ENCODE measurements at regions not wholly inside any gene's neighbourhood (a gene's known extent, or its start where the extent isn't known, plus 50 kb on each side); places are given as distances from the start of the nearest gene placed in this dataset.

DNA sequence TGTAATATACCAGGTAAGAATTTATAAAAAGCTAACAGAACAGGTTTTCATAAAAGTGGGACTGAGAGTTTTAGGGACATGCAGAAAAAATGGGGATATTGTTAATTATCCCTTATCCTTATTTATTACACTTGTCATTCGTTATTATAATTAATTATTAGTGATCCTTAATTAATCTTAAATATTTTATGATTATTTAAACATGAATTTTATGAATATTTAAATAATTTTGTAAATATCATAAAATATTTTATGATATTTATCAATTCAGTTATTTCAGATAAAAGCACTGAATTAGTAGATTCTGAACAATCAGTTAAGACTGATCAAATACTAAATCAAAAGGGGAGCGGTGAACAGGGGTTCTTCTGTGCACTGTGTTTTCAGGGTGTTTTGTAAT, 300.1 kb downstream of the PAX1 start:
- TF ChIP-seq, protein P1, sequence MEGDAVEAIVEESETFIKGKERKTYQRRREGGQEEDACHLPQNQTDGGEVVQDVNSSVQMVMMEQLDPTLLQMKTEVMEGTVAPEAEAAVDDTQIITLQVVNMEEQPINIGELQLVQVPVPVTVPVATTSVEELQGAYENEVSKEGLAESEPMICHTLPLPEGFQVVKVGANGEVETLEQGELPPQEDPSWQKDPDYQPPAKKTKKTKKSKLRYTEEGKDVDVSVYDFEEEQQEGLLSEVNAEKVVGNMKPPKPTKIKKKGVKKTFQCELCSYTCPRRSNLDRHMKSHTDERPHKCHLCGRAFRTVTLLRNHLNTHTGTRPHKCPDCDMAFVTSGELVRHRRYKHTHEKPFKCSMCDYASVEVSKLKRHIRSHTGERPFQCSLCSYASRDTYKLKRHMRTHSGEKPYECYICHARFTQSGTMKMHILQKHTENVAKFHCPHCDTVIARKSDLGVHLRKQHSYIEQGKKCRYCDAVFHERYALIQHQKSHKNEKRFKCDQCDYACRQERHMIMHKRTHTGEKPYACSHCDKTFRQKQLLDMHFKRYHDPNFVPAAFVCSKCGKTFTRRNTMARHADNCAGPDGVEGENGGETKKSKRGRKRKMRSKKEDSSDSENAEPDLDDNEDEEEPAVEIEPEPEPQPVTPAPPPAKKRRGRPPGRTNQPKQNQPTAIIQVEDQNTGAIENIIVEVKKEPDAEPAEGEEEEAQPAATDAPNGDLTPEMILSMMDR (IDR thresholded peaks at IDR 0.05), result no peak
- no peak for TF ChIP-seq POLR2AphosphoS5 (IDR thresholded peaks at IDR 0.05; ENCODE audit: insufficient read depth in 1 of 2, low read depth in 1 of 2)

All from vagina (tissue), 2 donors.